Epithelial cell of proximal tubule (primary cell): ENCODE measurements at regions not wholly inside any gene's neighbourhood (a gene's known extent, or its start where the extent isn't known, plus 50 kb on each side); places are given as distances from the start of the nearest gene placed in this dataset.

Experiments
- DNase-seq: peaks from one replicate; pipeline ENCODE4 v3.0.0-alpha.2; 2011; ENCODE audit warnings: low read depth
- H3K4me3 ChIP-seq: 2 replicates; pipeline ENCODE4 v1.5.1; 2011; ENCODE audit warnings: low read depth, mild to moderate bottlenecking, low read length
- TF ChIP-seq, protein P1 (sequence below): conservative IDR thresholded peaks from 2 replicates; pipeline ENCODE4 v1.5.1; 2012; ENCODE audit warnings: low read depth, mild to moderate bottlenecking, low read length

DNA sequence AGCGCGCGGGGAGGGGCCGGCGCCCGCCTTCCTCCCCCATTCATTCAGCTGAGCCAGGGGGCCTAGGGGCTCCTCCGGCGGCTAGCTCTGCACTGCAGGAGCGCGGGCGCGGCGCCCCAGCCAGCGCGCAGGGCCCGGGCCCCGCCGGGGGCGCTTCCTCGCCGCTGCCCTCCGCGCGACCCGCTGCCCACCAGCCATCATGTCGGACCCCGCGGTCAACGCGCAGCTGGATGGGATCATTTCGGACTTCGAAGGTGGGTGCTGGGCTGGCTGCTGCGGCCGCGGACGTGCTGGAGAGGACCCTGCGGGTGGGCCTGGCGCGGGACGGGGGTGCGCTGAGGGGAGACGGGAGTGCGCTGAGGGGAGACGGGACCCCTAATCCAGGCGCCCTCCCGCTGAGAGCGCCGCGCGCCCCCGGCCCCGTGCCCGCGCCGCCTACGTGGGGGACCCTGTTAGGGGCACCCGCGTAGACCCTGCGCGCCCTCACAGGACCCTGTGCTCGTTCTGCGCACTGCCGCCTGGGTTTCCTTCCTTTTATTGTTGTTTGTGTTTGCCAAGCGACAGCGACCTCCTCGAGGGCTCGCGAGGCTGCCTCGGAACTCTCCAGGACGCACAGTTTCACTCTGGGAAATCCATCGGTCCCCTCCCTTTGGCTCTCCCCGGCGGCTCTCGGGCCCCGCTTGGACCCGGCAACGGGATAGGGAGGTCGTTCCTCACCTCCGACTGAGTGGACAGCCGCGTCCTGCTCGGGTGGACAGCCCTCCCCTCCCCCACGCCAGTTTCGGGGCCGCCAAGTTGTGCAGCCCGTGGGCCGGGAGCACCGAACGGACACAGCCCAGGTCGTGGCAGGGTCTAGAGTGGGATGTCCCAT is 232.8 kb downstream of the SEC14L1 start:
- TF ChIP-seq, protein P1, sequence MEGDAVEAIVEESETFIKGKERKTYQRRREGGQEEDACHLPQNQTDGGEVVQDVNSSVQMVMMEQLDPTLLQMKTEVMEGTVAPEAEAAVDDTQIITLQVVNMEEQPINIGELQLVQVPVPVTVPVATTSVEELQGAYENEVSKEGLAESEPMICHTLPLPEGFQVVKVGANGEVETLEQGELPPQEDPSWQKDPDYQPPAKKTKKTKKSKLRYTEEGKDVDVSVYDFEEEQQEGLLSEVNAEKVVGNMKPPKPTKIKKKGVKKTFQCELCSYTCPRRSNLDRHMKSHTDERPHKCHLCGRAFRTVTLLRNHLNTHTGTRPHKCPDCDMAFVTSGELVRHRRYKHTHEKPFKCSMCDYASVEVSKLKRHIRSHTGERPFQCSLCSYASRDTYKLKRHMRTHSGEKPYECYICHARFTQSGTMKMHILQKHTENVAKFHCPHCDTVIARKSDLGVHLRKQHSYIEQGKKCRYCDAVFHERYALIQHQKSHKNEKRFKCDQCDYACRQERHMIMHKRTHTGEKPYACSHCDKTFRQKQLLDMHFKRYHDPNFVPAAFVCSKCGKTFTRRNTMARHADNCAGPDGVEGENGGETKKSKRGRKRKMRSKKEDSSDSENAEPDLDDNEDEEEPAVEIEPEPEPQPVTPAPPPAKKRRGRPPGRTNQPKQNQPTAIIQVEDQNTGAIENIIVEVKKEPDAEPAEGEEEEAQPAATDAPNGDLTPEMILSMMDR = no peak
- H3K4me3 ChIP-seq = peak overlapping the region; percentile 65
- no peak for DNase-seq

DNA sequence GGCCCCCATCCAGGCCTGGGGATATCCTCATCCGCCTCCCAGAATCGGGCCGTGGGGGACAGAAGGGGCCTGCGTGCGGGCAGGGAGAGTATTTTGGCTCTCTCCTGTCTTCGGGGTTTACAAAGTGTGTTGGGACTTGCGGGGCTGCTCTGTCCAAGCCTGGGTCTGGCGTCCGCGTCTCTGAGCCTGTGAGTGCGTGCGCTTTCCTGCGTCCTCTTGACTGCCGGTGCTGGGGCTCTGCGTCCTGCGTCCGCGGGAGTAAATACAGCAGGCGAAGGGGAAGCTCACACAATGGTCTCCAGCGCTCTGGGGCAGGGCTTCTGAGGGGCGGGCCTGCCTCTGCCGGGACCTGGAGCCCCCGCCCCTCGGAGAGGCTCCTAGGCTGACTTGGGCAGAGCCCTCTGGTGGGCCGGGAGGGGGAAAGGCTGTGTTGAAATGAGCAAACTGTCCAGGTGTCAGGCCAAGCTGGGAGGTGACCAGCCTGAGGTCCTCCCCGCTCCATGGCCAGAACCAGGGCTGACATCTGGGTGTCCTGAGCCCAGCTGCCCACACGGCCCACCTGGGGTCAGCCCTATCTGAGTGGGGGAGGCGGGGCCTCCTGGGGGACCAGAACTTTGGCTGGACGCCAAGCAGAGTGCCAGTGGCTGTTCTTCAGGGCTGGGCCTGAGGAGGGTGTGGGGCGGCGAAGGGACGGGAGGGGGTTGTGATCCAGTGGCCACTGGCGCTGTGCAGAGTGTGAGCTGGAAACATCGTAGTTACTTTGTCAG is 233.6 kb downstream of the SEC14L1 start:
- DNase-seq = no peak
- peak overlapping the region; percentile 65 for H3K4me3 ChIP-seq
- TF ChIP-seq, protein P1 = peak; percentile 24

DNA sequence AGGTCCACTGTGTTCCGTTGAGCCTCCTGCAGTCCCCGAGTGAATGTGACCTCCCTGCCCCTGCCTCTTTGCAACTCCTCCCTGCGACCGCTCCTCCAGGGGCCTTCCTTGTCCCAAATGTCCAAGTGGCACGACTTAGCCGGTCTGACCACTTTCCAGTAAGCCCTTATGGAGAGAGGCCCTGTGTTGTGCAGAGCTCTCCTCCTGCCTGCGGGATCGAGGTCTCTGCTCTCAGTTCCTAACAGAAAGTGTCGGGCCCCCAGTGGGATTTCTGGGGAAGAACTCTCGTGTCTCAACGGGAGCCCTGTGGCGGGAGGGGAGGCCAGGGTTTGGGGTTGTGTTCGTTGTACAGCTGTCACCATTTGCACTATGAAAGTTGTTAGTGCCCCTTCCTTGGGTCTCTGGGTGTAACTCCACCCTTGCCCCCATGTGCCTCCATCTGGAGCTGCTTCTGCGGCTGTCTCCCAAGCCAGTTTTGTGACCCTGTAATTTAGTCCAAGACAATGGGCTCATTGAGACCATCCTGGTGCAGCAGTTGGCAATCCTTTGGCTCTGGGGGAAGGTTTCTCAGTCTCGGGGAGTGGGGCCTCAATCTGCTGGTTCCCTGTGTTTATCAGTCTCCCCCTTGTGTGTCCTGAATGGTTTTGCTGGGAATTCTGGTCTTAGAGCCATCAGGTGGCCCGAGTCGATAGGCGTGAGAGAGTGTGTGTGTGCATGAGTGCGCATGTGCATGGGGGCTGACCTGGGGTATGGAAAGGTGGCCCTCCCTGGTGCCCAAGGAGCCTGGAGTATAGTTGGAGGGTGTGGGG is 234.5 kb downstream of the SEC14L1 start:
- DNase-seq = no peak
- H3K4me3 ChIP-seq = no peak overlapping the region
- TF ChIP-seq, protein P1 = no peak

DNA sequence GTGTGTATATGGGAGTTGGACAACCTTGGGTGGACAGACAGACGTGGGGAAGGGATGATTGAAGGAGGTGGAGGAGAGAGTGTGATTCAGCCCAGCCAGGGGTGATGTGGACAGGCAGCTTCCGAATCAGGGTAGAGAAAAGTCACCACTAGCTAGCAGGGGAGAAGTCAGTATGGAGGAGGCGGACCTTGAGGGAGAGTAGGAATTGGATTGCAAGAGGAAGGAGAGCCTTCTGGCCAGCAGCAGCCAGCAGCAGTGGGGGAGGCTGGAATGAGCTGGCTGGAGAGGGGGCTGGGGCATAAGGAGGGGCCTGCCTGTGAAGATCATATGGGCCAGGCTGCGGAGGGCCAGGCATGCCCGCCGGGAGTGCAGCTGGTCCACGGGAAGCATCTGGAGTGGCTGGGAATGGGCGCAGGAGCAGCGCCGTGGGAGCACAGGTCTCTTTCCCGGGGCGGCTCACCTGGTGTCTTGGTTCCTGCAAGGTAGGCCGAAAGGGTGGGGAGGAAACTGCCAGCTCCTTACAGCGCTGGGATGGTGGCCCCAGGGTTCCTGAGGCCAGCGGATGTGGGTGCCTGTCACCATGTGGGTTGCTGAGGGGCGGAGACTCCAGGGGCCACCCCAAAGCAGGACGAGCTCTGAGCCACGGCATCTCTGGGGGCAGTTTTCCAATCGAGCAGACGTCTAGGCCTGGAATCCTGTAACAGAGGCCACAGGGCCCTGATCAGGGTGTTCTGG is 235.3 kb downstream of the SEC14L1 start:
- DNase-seq = no peak
- TF ChIP-seq, protein P1 = no peak
- no peak overlapping the region for H3K4me3 ChIP-seq

DNA sequence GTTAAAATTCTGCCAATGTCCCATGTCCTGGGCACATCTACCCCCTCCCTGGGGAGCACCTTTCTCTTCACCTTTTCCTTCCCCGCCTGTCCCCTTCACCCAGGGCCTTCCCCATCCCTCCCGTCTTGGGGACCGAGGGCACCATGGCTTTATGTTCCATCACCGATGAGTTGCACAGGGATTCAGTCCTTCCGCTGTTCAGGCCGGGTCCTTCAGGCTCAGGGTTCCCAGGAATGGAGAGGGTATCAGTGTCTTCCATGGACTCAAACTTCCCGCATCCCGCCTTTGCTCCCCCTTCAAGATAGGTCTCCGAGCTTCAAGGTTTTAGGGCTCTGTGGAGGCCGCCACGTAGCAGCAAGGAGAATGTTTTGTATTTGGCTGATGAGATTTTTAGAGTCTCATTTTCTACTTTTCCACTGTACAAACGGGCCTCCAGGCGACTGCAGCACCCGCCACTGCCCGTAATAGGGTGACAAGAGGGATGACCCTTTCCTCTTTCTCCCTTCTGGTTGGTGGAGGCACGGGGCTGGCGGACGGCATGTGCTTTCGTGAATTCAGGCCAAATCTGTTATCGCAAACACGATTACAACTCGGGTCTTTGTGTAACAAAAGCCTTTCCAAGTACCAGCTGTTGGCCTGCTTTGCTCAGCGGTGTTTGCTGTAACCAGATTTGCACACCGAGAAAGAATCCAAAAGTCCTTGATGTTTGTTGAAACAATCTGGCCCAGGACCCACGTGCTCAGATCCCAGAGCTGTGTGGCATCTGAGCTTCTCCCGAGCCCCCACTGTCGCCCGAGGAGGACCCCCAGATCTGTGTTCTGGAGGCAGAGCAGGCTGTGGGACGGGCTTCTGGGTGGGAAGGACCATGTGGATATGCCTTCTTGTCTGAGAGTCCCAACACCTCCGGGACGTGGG is 236.3 kb downstream of the SEC14L1 start:
- no peak overlapping the region for H3K4me3 ChIP-seq
- TF ChIP-seq, protein P1 = no peak

More for the DNA sequence above, 236.3 kb downstream of the SEC14L1 start:
- no peak for DNase-seq
